Stimulated activated CD8-positive, alpha-beta memory T cell treated with anti-CD3 and anti-CD28 coated beads, Interleukin-7, amount 100 ng/mL, for 4 hours (primary cell): ENCODE measurements at regions not wholly inside any gene's neighbourhood (a gene's known extent, or its start where the extent isn't known, plus 50 kb on each side); places are given as distances from the start of the nearest gene placed in this dataset.
"Not testable (repeated sequence)": the region's sequence is repeated elsewhere in the genome, so short reads cannot be mapped to it uniquely, and the experiment has no call there.

Experiments used
- DNase-seq, 2 donors: peaks; one replicate each; pipeline ENCODE4 v3.0.0-alpha.2; 2020; ENCODE audit warnings: low read depth in 2 of 2

DNA sequence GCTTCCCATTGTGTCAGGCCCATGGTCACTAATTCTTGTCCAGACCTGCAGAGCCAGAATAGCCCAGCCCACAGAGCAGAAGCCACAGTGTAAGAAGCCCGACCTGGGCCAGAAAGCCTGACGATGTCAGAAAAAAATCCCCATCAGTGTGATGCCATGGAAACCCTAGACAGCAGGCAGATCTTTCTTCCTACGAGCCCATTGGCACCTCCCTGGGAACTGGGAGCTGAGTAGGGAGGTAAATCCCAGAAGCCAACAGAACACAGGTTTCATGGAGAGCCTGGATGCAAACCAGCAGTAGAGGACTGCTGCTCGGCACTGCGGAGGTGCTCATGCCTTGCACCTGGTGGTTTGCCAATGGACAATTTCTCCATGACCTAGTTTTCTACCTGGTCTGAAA is 82.2 kb upstream of the SLC22A16 start:
- DNase-seq: no peak

DNA sequence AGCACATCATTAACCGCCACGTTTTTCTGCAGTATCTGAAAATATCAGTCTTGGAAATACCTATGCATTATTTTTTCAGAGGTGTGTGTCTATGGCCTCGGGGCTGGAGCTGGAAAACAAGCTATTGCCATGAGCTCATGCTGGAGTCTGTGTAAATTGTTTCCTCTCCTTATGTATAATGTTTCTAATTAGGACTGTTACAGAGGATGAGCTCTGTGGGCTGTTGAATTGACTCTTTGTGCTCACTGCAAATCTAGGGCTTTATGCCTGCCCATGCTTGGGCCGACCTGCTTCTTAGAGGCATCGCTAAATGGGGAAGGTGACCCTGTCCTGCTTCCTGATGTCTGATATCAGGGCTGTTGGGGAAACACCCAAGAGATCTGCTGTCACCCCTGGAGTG is 80.8 kb upstream of the SLC22A16 start:
- DNase-seq: no peak

DNA sequence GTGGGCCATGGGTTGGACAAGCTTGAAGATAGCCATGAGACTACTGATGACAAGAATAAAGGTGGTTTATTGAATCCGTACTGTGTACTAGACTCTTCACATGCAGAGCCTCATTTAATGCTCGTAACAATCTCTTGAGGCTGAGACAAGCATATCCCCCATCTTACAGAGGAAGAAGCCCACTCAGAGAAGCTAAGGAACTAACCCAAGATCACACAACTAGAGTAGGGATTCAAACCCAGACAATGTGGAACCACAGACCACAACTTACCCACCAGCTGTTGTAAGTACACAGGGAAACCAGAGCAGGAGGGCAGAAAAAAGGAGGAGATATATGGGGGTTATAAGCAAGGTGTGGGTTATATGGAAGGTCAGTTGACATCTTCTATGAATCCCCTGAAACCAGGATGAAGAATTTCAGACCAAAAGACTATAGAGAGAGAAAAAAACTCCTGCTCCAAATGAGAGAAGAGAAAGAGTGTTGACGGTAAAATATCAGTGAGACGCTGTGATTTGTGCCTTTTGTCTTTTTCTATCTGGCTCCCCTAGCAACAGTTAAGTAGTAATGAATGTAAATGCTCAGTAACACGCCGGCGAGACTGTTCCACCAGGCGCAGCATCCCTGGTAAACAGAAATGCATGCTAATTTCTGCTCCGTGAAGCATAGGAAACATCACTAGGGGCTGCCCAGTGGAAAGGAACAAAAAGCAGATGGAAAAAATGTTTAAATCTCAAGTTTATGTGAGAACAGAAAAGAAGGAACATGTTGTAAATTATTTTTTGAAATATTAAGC is 80.1 kb upstream of the SLC22A16 start:
- no peak for DNase-seq

- no peak for DNase-seq
Observed at GRCh38 chr6:110554966-110555460, 78.6 kb upstream of the SLC22A16 start.

DNA sequence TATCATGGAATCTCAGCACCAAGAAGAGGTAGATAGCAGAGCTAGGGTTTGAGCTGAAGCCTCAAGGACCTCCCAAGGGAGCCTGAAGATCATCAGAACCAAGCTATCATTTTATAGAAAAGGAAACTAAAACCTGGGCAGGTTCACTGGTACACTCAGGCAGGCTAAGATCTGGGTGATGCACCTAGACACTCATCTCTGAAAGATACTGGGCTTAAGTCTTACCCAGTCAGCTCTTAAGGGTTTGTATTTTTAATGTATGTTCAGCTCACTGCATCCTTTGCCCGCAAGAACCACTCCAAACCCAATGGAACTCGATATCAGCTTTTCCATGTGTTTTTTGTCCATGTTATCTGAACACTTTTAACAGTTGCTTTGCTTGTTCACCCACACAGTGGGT is 78.0 kb upstream of the SLC22A16 start:
- no peak for DNase-seq

- DNase-seq: no peak
Observed at GRCh38 chr6:110552901-110553641, 76.7 kb upstream of the SLC22A16 start.

GRCh38 chr6:110552076-110552475 is 75.7 kb upstream of the SLC22A16 start:
- DNase-seq: no peak

- no peak for DNase-seq
Observed at GRCh38 chr6:110551088-110551487, 74.7 kb upstream of the SLC22A16 start.

DNA sequence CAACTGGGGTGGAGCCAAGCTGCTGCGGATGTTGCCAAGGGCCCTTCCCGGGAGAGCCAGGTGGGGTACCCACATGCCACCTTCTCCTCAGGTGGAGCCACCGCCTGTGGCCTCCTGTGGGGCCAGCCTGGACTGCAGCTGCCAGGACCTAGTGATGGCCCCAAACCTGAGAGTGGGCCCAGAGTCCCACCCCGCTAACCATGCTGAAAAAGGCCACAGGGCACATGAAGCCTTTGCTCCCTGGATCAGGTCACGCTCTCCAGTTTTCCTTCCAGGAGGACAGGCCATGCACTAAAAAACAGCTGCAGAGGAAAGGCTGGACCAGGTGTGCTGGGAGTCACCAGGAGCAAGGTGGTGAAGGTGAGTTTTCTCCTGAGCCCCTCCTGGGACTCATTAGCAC is 73.9 kb upstream of the SLC22A16 start:
- DNase-seq: no peak

- DNase-seq: no peak
Observed at GRCh38 chr6:110549277-110549676, 72.9 kb upstream of the SLC22A16 start.

- DNase-seq: no peak
Observed at GRCh38 chr6:110548110-110548847, 71.9 kb upstream of the SLC22A16 start.

- no peak for DNase-seq
Observed at GRCh38 chr6:110547266-110547964, 71.0 kb upstream of the SLC22A16 start.

DNA sequence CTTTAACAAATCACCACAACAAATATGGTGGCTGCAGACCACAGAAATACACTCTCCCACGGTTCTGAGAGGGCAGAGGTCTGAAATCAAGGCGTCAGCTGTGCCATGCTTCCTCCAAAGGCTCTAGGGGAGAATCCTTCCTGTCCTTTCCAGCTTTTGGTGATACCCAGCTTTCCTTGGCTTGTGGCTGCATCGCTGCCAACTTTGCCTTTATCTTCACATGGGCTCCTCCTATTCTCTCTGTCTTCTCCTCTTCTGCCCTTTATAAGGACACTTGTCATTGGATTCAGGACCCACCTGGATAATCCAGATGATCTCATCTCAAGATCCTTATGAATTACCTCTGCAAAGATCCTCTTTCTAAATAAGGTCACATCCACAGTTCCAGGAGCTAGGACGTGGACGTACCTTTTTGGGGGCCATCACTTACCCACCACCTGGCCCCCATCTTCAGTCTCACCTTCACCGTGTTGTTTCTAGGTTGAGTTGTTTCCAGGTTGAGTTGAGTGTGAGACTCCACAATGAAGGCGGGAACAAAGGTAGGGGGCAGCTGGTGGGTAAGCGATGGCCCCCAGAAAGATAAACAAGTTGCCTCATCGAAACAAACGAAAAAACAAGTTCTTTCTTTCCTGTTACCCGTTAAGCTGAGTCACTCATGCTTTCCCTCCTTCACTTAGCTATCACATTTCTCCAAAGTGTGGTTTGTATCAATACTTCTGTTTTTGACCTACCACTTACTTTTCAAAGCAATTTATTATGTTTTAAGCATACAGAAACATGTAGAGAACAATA is 68.9 kb upstream of the SLC22A16 start:
- DNase-seq: no peak

- no peak for DNase-seq
Observed at GRCh38 chr6:110544472-110544871, 68.1 kb upstream of the SLC22A16 start.

GRCh38 chr6:110543106-110543505 is 66.7 kb upstream of the SLC22A16 start:
- no peak for DNase-seq

DNA sequence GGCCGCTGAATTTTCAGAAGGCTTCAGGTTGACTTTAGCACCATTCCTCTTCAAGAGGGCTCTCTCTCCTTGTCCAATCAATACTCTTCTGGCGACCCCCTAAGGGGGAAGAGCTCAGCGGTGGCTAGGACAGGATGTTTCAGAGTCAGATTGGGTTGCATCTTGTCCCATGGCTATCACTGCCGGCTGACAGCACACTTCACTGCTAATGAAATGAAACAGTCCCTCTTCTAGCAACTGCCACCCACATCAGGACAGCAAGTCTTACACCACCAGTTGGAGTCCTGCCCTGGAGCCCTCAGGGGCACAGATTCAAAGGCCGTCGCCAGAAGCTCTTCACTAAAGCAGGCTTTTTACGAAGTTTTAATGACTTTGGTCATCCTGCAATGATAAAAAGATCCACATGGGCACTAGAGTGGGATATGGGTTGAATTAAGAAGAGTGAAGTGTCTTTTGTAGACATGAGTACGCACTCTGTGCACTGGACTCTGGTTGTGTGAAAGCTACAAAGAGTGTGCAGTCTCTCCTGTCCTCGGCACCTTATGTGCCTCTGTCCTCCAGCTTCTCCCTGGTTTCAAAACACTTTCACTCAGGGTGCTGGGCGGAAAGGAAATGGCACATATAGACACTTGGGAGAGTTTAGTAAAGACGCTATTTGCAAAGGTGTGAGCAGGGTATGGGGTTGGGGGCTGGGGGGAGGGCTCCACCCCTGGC is 66.1 kb upstream of the SLC22A16 start:
- no peak for DNase-seq

DNA sequence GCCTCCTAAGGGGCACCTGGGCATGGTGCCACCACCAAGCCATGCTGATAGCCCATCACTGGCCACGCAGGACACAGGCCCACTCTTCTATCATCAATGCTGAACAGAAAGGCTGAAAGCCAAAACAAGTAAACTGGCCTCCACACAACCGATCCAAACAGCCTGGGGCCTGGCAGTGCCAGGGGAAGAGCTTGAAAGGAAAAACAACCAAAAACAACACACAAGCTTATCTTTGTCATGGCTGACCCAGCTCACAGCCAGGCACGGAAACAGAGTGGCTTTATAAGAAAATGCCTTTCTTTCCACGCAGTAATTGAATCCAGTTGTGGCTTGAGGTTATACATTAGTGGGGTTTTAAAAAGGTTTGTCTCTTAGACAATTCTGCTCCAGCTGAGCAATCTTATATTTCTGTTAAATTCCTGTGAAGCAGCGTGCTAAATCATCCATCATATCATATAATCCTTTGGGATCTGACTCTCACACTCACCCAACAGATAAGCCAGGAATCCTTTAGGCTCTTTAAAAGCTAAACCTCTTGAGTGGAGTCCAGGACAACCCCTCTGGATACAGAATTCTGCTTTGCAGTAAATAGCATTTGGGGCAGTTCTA is 65.4 kb upstream of the SLC22A16 start:
- no peak for DNase-seq

GRCh38 chr6:110539277-110540019 is 63.0 kb upstream of the SLC22A16 start:
- not testable (repeated sequence) for DNase-seq
